HCT116 (cell line): ENCODE measurements at regions not wholly inside any gene's neighbourhood (a gene's known extent, or its start where the extent isn't known, plus 50 kb on each side); places are given as distances from the start of the nearest gene placed in this dataset.
"Not testable (repeated sequence)": the region's sequence is repeated elsewhere in the genome, so short reads cannot be mapped to it uniquely, and the experiment has no call there.

Experiments used
- ATAC-seq: fragments of 200-7000 bp; cut with Tn5 transposase; 2 replicates; pipeline ENCODE4 v1.9.1; 2020; ENCODE audit warnings: mild to moderate bottlenecking, moderate library complexity
- BruUV-seq: library from RNA; stranded (reverse); fragments of 400-500 nt; replicated peaks from 2 replicates; lab custom pipeline; 2021; lab: Mats Ljungman, UMichigan
- CTCF ChIA-PET: fragments of 300-600 bp; sonication (Branson Sonifier 250); formaldehyde crosslinking; loops from one replicate; lab custom pipeline; 2021; ENCODE audit warnings: antibody characterized with exemption; lab: Charles Lee
- POLR2A ChIA-PET: fragments of 300-600, 350-600 bp; sonication (Branson Sonifier 250); formaldehyde crosslinking; loops from one replicate; lab custom pipeline; 2021; ENCODE audit warnings: antibody characterized with exemption; lab: Charles Lee
- RAD21 ChIA-PET, 2 experiments: fragments of 300-600 bp; sonication (Branson Sonifier 250); formaldehyde crosslinking; loops; one replicate each; lab custom pipeline; 2023; ENCODE audit warnings: low total read pairs in 2 of 2; ENCODE audit not compliant: uncharacterized antibody in 2 of 2, unreplicated experiment in 2 of 2, low non-redundant PET in 1 of 2; lab: Charles Lee
- DNase-seq: peaks from one replicate; pipeline ENCODE4 v3.0.0-alpha.2; 2010; ENCODE audit warnings: low read depth, low spot score
- H2AFZ ChIP-seq: fragments of 200-600 bp; shearing (Covaris generic), sonication (generic); 2 replicates; pipeline ENCODE4 v1.6.1; 2017; ENCODE audit warnings: low read depth, mixed run types, mixed read lengths, antibody characterized with exemption, low read length; ENCODE audit not compliant: poor library complexity, severe bottlenecking
- H3K27ac ChIP-seq: 2 replicates; pipeline ENCODE4 v1.5.1; 2012; ENCODE audit warnings: low read depth, low read length
- H3K27me3 ChIP-seq: fragments of 200-600 bp; sonication (generic); 2 replicates; pipeline ENCODE4 v1.6.1; 2016; ENCODE audit warnings: mixed run types, low read length, mixed read lengths; ENCODE audit not compliant: insufficient read depth
- H3K36me3 ChIP-seq, 2 experiments: fragments of 200-500 bp in 1 of 2; fragments of 200-600 bp in 1 of 2; sonication (Bioruptor generic) in 1 of 2; sonication (generic) in 1 of 2; 2 replicates each; pipeline versions ENCODE4 v1.5.1 to v1.6.1; 2014 to 2016; ENCODE audit warnings: low read length in 2 of 2, inconsistent platforms in 1 of 2, mixed read lengths in 1 of 2, mixed run types in 1 of 2; ENCODE audit not compliant: insufficient read depth in 2 of 2, control insufficient read depth in 1 of 2
- H3K4me1 ChIP-seq, 2 experiments: fragments of 200-600 bp in 1 of 2; sonication (generic) in 1 of 2; 2 replicates each; pipeline versions ENCODE4 v1.5.1 to v1.6.1; 2012 to 2017; ENCODE audit warnings: low read length in 2 of 2, inconsistent platforms in 1 of 2, mild to moderate bottlenecking in 1 of 2, mixed read lengths in 1 of 2, mixed run types in 1 of 2, moderate library complexity in 1 of 2; ENCODE audit not compliant: insufficient read depth in 2 of 2, control insufficient read depth in 1 of 2
- H3K4me2 ChIP-seq: fragments of 200-600 bp; sonication (generic); 2 replicates; pipeline ENCODE4 v1.6.1; 2017; ENCODE audit warnings: mixed run types, low read length, mixed read lengths
- H3K4me3 ChIP-seq, 2 experiments: fragments of 200-600 bp in 1 of 2; sonication (generic) in 1 of 2; replicated peaks in 1 of 2; 2 replicates each; pipeline ENCODE4 v1.5.1; 2011 to 2016; ENCODE audit warnings: low read length in 2 of 2, control low read depth in 1 of 2, low read depth in 1 of 2, mild to moderate bottlenecking in 1 of 2, mixed read lengths in 1 of 2, mixed run types in 1 of 2
- H3K79me2 ChIP-seq: fragments of 200-600 bp; sonication (generic); 2 replicates; pipeline ENCODE4 v1.6.1; 2017; ENCODE audit warnings: mild to moderate bottlenecking, mixed run types, low read length, moderate library complexity, mixed read lengths; ENCODE audit not compliant: insufficient read depth
- H3K9ac ChIP-seq: fragments of 200-600 bp; sonication (generic); 2 replicates; pipeline ENCODE4 v1.6.1; 2016; ENCODE audit warnings: low read length, mixed read lengths
- H3K9me2 ChIP-seq: fragments of 200-600 bp; sonication (generic), shearing (Covaris generic); 2 replicates; pipeline ENCODE4 v1.6.1; 2017; ENCODE audit warnings: mixed run types, mild to moderate bottlenecking, moderate library complexity; ENCODE audit not compliant: insufficient read depth
- H3K9me3 ChIP-seq, 2 experiments: fragments of 200-500 bp in 1 of 2; fragments of 200-600 bp in 1 of 2; sonication (Bioruptor generic) in 1 of 2; sonication (generic) in 1 of 2; 2 replicates each; pipeline ENCODE4 v1.6.1; 2014 to 2017; ENCODE audit warnings: low read length in 2 of 2, mixed read lengths in 2 of 2, inconsistent platforms in 1 of 2, low read depth in 1 of 2, mild to moderate bottlenecking in 1 of 2, mixed run types in 1 of 2, moderate library complexity in 1 of 2; ENCODE audit not compliant: control insufficient read depth in 1 of 2, insufficient read depth in 1 of 2
- H4K20me1 ChIP-seq: fragments of 200-600 bp; sonication (generic), shearing (Covaris generic); 2 replicates; pipeline ENCODE4 v1.6.1; 2017; ENCODE audit warnings: mixed run types, mild to moderate bottlenecking, moderate library complexity; ENCODE audit not compliant: insufficient read depth
- CBX3 ChIP-seq: IDR thresholded peaks from 2 replicates; pipeline ENCODE4 v1.6.1; 2012; ENCODE audit warnings: low read depth
- CEBPB ChIP-seq: IDR thresholded peaks from 2 replicates; pipeline ENCODE4 v1.6.1; 2012; ENCODE audit warnings: low read depth
- CTCF ChIP-seq, 3 experiments: fragments of 200-600 bp in 1 of 3; sonication (generic) in 1 of 3; IDR thresholded peaks in 2 of 3; conservative IDR thresholded peaks in 1 of 3; 2 replicates each; pipeline ENCODE4 v1.5.1; 2012 to 2017; ENCODE audit warnings: low read depth in 2 of 3, low read length in 2 of 3, antibody characterized with exemption in 1 of 3, borderline replicate concordance in 1 of 3, control low read depth in 1 of 3, mild to moderate bottlenecking in 1 of 3, mixed read lengths in 1 of 3, mixed run types in 1 of 3, moderate library complexity in 1 of 3; ENCODE audit not compliant: insufficient read depth in 1 of 3
- EZH2phosphoT487 ChIP-seq: fragments of 200-600 bp; IDR thresholded peaks from 2 replicates; pipeline ENCODE4 v1.6.1; 2018; ENCODE audit warnings: antibody characterized with exemption, borderline replicate concordance
- FOSL1 ChIP-seq: IDR thresholded peaks from 2 replicates; pipeline ENCODE4 v1.6.1; 2012; ENCODE audit warnings: low read depth
- JUND ChIP-seq: IDR thresholded peaks from 2 replicates; pipeline ENCODE4 v1.6.1; 2012
- POLR2A ChIP-seq: IDR thresholded peaks from 2 replicates; pipeline ENCODE4 v1.7.0; 2011; ENCODE audit warnings: borderline replicate concordance; ENCODE audit not compliant: insufficient read depth, insufficient read length; ENCODE audit errors: extremely low read depth
- SRF ChIP-seq: IDR thresholded peaks from 2 replicates; pipeline ENCODE4 v1.6.1; 2012; ENCODE audit warnings: low read depth
- YY1 ChIP-seq: IDR thresholded peaks from 2 replicates; pipeline ENCODE4 v1.6.1; 2011; ENCODE audit warnings: low read length, low read depth, moderate library complexity, mild to moderate bottlenecking; ENCODE audit not compliant: insufficient replicate concordance; ENCODE audit errors: extremely low read depth
- ZFX ChIP-seq: fragments of 450-650 bp; IDR thresholded peaks from 2 replicates; pipeline ENCODE4 v1.6.1; 2017
- intact Hi-C: fragments of 100-400 bp; cut with micrococcal nuclease; formaldehyde crosslinking; loops from 2 replicates; pipeline ENCODE4 v1.10.0; 2022
- TF ChIP-seq, protein P1 (sequence below): IDR thresholded peaks from 2 replicates; pipeline ENCODE4 v1.6.1; 2012
- TF ChIP-seq, protein P2 (sequence below): IDR thresholded peaks from 2 replicates; pipeline ENCODE4 v1.6.1; 2011; ENCODE audit warnings: mild to moderate bottlenecking, low read length, moderate library complexity; ENCODE audit not compliant: insufficient replicate concordance; ENCODE audit errors: extremely low read depth

GRCh38 chr6:137942736-137943135 is 75.7 kb downstream of the TNFAIP3 start:
- Histone ChIP-seq H3K4me1 (no peaks in the 10 kb centered on the region), H4K20me1 (no peaks in the 10 kb centered on the region), H3K4me3 (no peak overlapping the region), H3K9ac (no peak overlapping the region), H3K79me2 (no peaks in the 10 kb centered on the region), H3K27ac (no peak overlapping the region), H3K4me2 (no peak overlapping the region), H3K27me3 (no peaks in the 10 kb centered on the region), H3K9me3 (no peaks in the 10 kb centered on the region), H3K36me3 (no peaks in the 10 kb centered on the region), H2AFZ (no peak overlapping the region), H3K9me2 (no peaks in the 10 kb centered on the region)
- POLR2A ChIA-PET: no interaction called here
- CTCF ChIA-PET: no interaction called here
- TF ChIP-seq YY1 (no peak), POLR2A (no peak), CEBPB (no peak), ZFX (no peak), SRF (no peak), CBX3 (no peak), JUND (no peak), EZH2phosphoT487 (no peak), FOSL1 (no peak), CTCF (IDR thresholded peaks at IDR 0.05 in 2 of 3, conservative IDR thresholded peaks at IDR 0.05 in 1 of 3; ENCODE audit: borderline replicate concordance in 1 of 3, insufficient read depth in 1 of 3, low read depth in 2 of 3, low read length in 2 of 3) (no peak)
- TF ChIP-seq, protein P1, sequence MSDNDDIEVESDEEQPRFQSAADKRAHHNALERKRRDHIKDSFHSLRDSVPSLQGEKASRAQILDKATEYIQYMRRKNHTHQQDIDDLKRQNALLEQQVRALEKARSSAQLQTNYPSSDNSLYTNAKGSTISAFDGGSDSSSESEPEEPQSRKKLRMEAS: no peak
- TF ChIP-seq, protein P2, sequence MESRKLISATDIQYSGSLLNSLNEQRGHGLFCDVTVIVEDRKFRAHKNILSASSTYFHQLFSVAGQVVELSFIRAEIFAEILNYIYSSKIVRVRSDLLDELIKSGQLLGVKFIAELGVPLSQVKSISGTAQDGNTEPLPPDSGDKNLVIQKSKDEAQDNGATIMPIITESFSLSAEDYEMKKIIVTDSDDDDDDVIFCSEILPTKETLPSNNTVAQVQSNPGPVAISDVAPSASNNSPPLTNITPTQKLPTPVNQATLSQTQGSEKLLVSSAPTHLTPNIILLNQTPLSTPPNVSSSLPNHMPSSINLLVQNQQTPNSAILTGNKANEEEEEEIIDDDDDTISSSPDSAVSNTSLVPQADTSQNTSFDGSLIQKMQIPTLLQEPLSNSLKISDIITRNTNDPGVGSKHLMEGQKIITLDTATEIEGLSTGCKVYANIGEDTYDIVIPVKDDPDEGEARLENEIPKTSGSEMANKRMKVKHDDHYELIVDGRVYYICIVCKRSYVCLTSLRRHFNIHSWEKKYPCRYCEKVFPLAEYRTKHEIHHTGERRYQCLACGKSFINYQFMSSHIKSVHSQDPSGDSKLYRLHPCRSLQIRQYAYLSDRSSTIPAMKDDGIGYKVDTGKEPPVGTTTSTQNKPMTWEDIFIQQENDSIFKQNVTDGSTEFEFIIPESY: no peak
- BruUV-seq: no TSS peak
- RAD21 ChIA-PET: no interaction called here
- ATAC-seq: no peak
- no peak for DNase-seq
- intact Hi-C loops: no loop called here

DNA sequence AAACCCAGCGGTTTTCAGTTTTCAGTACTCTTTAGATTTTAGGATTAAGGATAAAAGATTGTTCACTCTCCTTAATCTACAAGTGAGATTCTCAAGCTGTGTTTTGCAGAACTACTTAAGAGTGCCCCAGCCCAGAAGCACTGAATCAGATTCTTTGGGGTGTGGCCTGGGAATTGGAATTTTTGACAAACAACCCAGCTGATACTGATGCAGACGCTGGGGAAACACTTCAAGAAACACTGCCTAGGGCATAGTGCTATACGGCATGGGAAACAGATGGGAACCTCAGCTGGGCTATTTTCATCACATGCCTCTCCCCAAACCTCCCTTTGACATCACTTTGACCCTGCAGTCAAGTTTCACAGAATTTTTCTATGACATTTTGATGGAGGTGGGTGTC is 77.3 kb downstream of the TNFAIP3 start:
- H3K4me1 ChIP-seq, H3K9me2 ChIP-seq, H4K20me1 ChIP-seq, H3K27ac ChIP-seq, H3K79me2 ChIP-seq, H3K27me3 ChIP-seq, H3K36me3 ChIP-seq, H3K9ac ChIP-seq, DNase-seq, H3K4me3 ChIP-seq, ATAC-seq, RAD21 ChIA-PET, H3K9me3 ChIP-seq, BruUV-seq, H3K4me2 ChIP-seq: not testable (repeated sequence)
- H2AFZ ChIP-seq: peak overlapping the region; percentile 1
- POLR2A ChIA-PET: interaction anchor here (0.9 kb wide), 1 partner anchor 239 kb away, joined by 3 read pairs; no protein-coding TSS in a partner anchor
- CTCF ChIA-PET: interaction anchor here (0.9 to 1.9 kb wide), 15 partner anchors 9 to 236 kb away, joined by 3 to 16 read pairs (median 3); partner anchors contain the start of gene TNFAIP3
- intact Hi-C loops: loop anchor here (2.0 kb wide), 1 partner anchor 144 kb away; no protein-coding TSS in a partner anchor
